ENCODE measurements at regions not wholly inside any gene's neighbourhood (a gene's known extent, or its start where the extent isn't known, plus 50 kb on each side); places are given as distances from the start of the nearest gene placed in this dataset.

- Histone ChIP-seq H3K4me3 (no peak overlapping the region), H3K79me2 (ENCODE audit: control insufficient read depth, insufficient read depth, low read length) (no peaks in the 10 kb centered on the region), H4K20me1 (ENCODE audit: control insufficient read depth, insufficient read depth) (no peaks in the 10 kb centered on the region), H3K27ac (ENCODE audit: control insufficient read depth, insufficient read depth) (no peak overlapping the region), H3K36me3 (ENCODE audit: control insufficient read depth in 2 of 2, insufficient read depth in 2 of 2, low read length in 1 of 2) (no peaks in the 10 kb centered on the region), H3K9me3 (replicated peaks; ENCODE audit: control insufficient read depth, insufficient read depth, low read length) (no peaks in the 10 kb centered on the region), H3K4me1 (ENCODE audit: control insufficient read depth, insufficient read depth, low read length) (no peaks in the 10 kb centered on the region), H3K27me3 (replicated peaks in 1 of 2; ENCODE audit: control insufficient read depth in 2 of 2, insufficient read depth in 2 of 2, low read length in 1 of 2) (no peaks in the 10 kb centered on the region), H3K9ac (ENCODE audit: control insufficient read depth, insufficient read depth, low read length) (no peak overlapping the region), H2AFZ (ENCODE audit: control insufficient read depth, low read depth, low read length) (no peak overlapping the region), H3K4me2 (ENCODE audit: control insufficient read depth, insufficient read depth) (no peak overlapping the region)
- ChIA-PET RAD21 (ENCODE audit: unreplicated experiment) (no interaction called here), POLR2A (no interaction called here), SMC1A (ENCODE audit: uncharacterized antibody, unreplicated experiment) (no interaction called here), CTCF (no interaction called here)
- no peak for FAIRE-seq
- no TSS peak for BruUV-seq (replicated peaks)
- in situ Hi-C loops (cut with MboI) = no loop called here
- WGBS (ENCODE audit: insufficient coverage, insufficient replicate concordance, low lambda C conversion rate, missing lambda C conversion rate) = 5% methylated on average over 3 of the region's 3 CpGs
- intact Hi-C loops (cut with micrococcal nuclease; ENCODE audit: unreplicated experiment) = no loop called here
- TF ChIP-seq TBL1XR1 (IDR thresholded peaks at IDR 0.05; ENCODE audit: low read depth, low read length) (no peak), HDAC6 (IDR thresholded peaks at IDR 0.05; ENCODE audit: unreplicated experiment) (no peak), BCLAF1 (IDR thresholded peaks at IDR 0.05) (no peak), NFYA (IDR thresholded peaks at IDR 0.05; ENCODE audit: borderline replicate concordance, low read depth, low read length) (no peak), IKZF2 (IDR thresholded peaks at IDR 0.05) (no peak), ATF2 (IDR thresholded peaks at IDR 0.05; ENCODE audit: low read length) (no peak), MXI1 (IDR thresholded peaks at IDR 0.05; ENCODE audit: low read depth, low read length) (no peak), ATF3 (IDR thresholded peaks at IDR 0.05; ENCODE audit: borderline replicate concordance, extremely low read depth, low read depth, low read length) (no peak), ZBTB11 (CRISPR knock-in tag; IDR thresholded peaks at IDR 0.05) (no peak), ASH2L (IDR thresholded peaks at IDR 0.05; ENCODE audit: borderline replicate concordance, low read depth) (no peak), KDM1A (IDR thresholded peaks at IDR 0.05; ENCODE audit: borderline replicate concordance) (no peak)
- no peak for ATAC-seq
- DNase-seq (ENCODE audit: low read depth, low spot score) = no peak
Measured at GRCh38 chr18:37654034-37654433, 88.4 kb upstream of the CELF4 start.

Data from GM12878 (cell line).